HG03575 (cell line): ENCODE measurements at regions not wholly inside any gene's neighbourhood (a gene's known extent, or its start where the extent isn't known, plus 50 kb on each side); places are given as distances from the start of the nearest gene placed in this dataset.
"Not testable (repeated sequence)": the region's sequence is repeated elsewhere in the genome, so short reads cannot be mapped to it uniquely, and the experiment has no call there.

ENCODE experiments used
- ATAC-seq: cut with Tn5 transposase; IDR thresholded peaks from one replicate; pipeline ENCODE4 v1.9.1; 2021; ENCODE audit not compliant: unreplicated experiment, insufficient number of reproducible peaks, low FRiP score; ENCODE audit errors: extremely low read depth

- no peak for ATAC-seq
These were observed 166.2 kb upstream of the TGFBR2 start for GRCh38 chr3:30440147-30440604.

- no peak for ATAC-seq
These were observed 165.5 kb upstream of the TGFBR2 start for GRCh38 chr3:30440880-30441279.

- ATAC-seq: no peak
These were observed 162.4 kb upstream of the TGFBR2 start for GRCh38 chr3:30443756-30444673.

GRCh38 chr3:30448450-30449289 lies 157.7 kb upstream of the TGFBR2 start:
- no peak for ATAC-seq

GRCh38 chr3:30449290-30449632 lies 157.1 kb upstream of the TGFBR2 start:
- ATAC-seq: no peak

GRCh38 chr3:30452446-30452845 lies 154.0 kb upstream of the TGFBR2 start:
- ATAC-seq: no peak

GRCh38 chr3:30453360-30454039 lies 152.9 kb upstream of the TGFBR2 start:
- ATAC-seq: no peak

- no peak for ATAC-seq
These were observed 151.8 kb upstream of the TGFBR2 start for GRCh38 chr3:30454636-30455035.

- not testable (repeated sequence) for ATAC-seq
These were observed 151.3 kb upstream of the TGFBR2 start for GRCh38 chr3:30455112-30455511.

- ATAC-seq: no peak
These were observed 150.6 kb upstream of the TGFBR2 start for GRCh38 chr3:30455840-30456239.

- ATAC-seq: no peak
These were observed 150.1 kb upstream of the TGFBR2 start for GRCh38 chr3:30456264-30456663.

GRCh38 chr3:30457081-30457480 lies 149.3 kb upstream of the TGFBR2 start:
- no peak for ATAC-seq

- ATAC-seq: no peak
These were observed 148.7 kb upstream of the TGFBR2 start for GRCh38 chr3:30457726-30458125.

- no peak for ATAC-seq
These were observed 147.8 kb upstream of the TGFBR2 start for GRCh38 chr3:30458376-30459171.

- ATAC-seq: no peak
These were observed 145.1 kb upstream of the TGFBR2 start for GRCh38 chr3:30461311-30461710.

GRCh38 chr3:30462721-30463470 lies 143.5 kb upstream of the TGFBR2 start:
- ATAC-seq: no peak

GRCh38 chr3:30464381-30464780 lies 142.0 kb upstream of the TGFBR2 start:
- no peak for ATAC-seq

- ATAC-seq: no peak
These were observed 140.9 kb upstream of the TGFBR2 start for GRCh38 chr3:30465454-30465853.
